WTC11 (cell line): ENCODE measurements at regions not wholly inside any gene's neighbourhood (a gene's known extent, or its start where the extent isn't known, plus 50 kb on each side); places are given as distances from the start of the nearest gene placed in this dataset.

Experiments
- ATAC-seq: fragments of 200-7000 bp; cut with Tn5 transposase; 2 replicates; pipeline ENCODE4 v1.10.0; 2021; ENCODE audit warnings: mild to moderate bottlenecking, moderate library complexity
- CTCF ChIA-PET: fragments of 300-600 bp; sonication (Branson Sonifier 250); formaldehyde crosslinking; loops from one replicate; lab custom pipeline; 2021; ENCODE audit warnings: antibody characterized with exemption; lab: Charles Lee
- POLR2A ChIA-PET: fragments of 350-600 bp; sonication (Branson Sonifier 250); formaldehyde crosslinking; loops from one replicate; lab custom pipeline; 2021; ENCODE audit warnings: antibody characterized with exemption; lab: Charles Lee
- DNase-seq: peaks from one replicate; pipeline ENCODE4 v3.0.0; 2021; ENCODE audit warnings: low spot score
- H3K27ac Mint-ChIP-seq: 2 replicates; pipeline ENCODE4 v1.8.0; 2021; ENCODE audit warnings: mixed read lengths
- H3K27me3 Mint-ChIP-seq: 2 replicates; pipeline ENCODE4 v1.8.0; 2021; ENCODE audit warnings: low read depth, mild to moderate bottlenecking, moderate library complexity, mixed read lengths
- H3K36me3 Mint-ChIP-seq: 2 replicates; pipeline ENCODE4 v1.8.0; 2021; ENCODE audit warnings: mixed read lengths
- H3K4me1 Mint-ChIP-seq: 2 replicates; pipeline ENCODE4 v1.8.0; 2022; ENCODE audit warnings: mixed read lengths
- H3K4me3 Mint-ChIP-seq: 2 replicates; pipeline ENCODE4 v1.8.0; 2021; ENCODE audit warnings: mild to moderate bottlenecking, moderate library complexity, mixed read lengths
- H3K9me3 Mint-ChIP-seq: 2 replicates; pipeline ENCODE4 v1.8.0; 2021; ENCODE audit warnings: mixed read lengths
- ARID4B ChIP-seq: sonication (generic); formaldehyde crosslinking; IDR thresholded peaks from 2 replicates; pipeline ENCODE4 v1.8.0; 2023; ENCODE audit warnings: missing genetic modification reagents, mild to moderate bottlenecking, borderline replicate concordance
- CBFB ChIP-seq: sonication (generic); formaldehyde crosslinking; IDR thresholded peaks from 2 replicates; pipeline ENCODE4 v1.8.1; 2022; ENCODE audit warnings: mild to moderate bottlenecking, low read depth, missing genetic modification reagents
- ELF4 ChIP-seq: sonication (generic); formaldehyde crosslinking; IDR thresholded peaks from 2 replicates; pipeline ENCODE4 v1.8.1; 2022; ENCODE audit warnings: low read depth, mild to moderate bottlenecking, moderate library complexity, missing genetic modification reagents
- EMX1 ChIP-seq: fragments of 250-450 bp; sonication (Bioruptor Pico); IDR thresholded peaks from 2 replicates; pipeline ENCODE4 v1.8.0; 2021; ENCODE audit warnings: mild to moderate bottlenecking
- GABPB1 ChIP-seq: sonication (generic); formaldehyde crosslinking; IDR thresholded peaks from 2 replicates; pipeline ENCODE4 v1.8.1; 2023; ENCODE audit warnings: mild to moderate bottlenecking, missing genetic modification reagents
- JAZF1 ChIP-seq: fragments of 250-450 bp; sonication (Bioruptor Pico); IDR thresholded peaks from 2 replicates; pipeline ENCODE4 v1.9.0; 2021; ENCODE audit warnings: moderate library complexity, mild to moderate bottlenecking, inconsistent platforms
- JUN ChIP-seq: sonication (generic); formaldehyde crosslinking; IDR thresholded peaks from 2 replicates; pipeline ENCODE4 v1.8.0; 2023; ENCODE audit warnings: mild to moderate bottlenecking, missing genetic modification reagents
- KAT7 ChIP-seq: sonication (generic); formaldehyde crosslinking; IDR thresholded peaks from 2 replicates; pipeline ENCODE4 v1.8.1; 2023; ENCODE audit warnings: missing genetic modification reagents, mild to moderate bottlenecking, borderline replicate concordance
- MYBL2 ChIP-seq: sonication (generic); formaldehyde crosslinking; IDR thresholded peaks from 2 replicates; pipeline ENCODE4 v1.8.1; 2023; ENCODE audit warnings: mild to moderate bottlenecking, moderate library complexity, missing genetic modification reagents
- NFYB ChIP-seq: sonication (generic); formaldehyde crosslinking; conservative IDR thresholded peaks from 2 replicates; pipeline ENCODE4 v1.8.0; 2022; ENCODE audit warnings: low read depth, missing genetic modification reagents
- SP1 ChIP-seq: sonication (generic); formaldehyde crosslinking; conservative IDR thresholded peaks from 2 replicates; pipeline ENCODE4 v1.8.1; 2022; ENCODE audit warnings: missing genetic modification reagents
- ZNF138 ChIP-seq: sonication (generic); formaldehyde crosslinking; conservative IDR thresholded peaks from 2 replicates; pipeline ENCODE4 v1.8.1; 2022; ENCODE audit warnings: mild to moderate bottlenecking, moderate library complexity, missing genetic modification reagents
- ZNF219 ChIP-seq: sonication (generic); formaldehyde crosslinking; IDR thresholded peaks from 2 replicates; pipeline ENCODE4 v1.8.0; 2023; ENCODE audit warnings: missing genetic modification reagents, mild to moderate bottlenecking, borderline replicate concordance
- ZNF317 ChIP-seq: sonication (generic); formaldehyde crosslinking; IDR thresholded peaks from 2 replicates; pipeline ENCODE4 v1.8.1; 2023; ENCODE audit warnings: low read depth, mild to moderate bottlenecking, moderate library complexity, missing genetic modification reagents, borderline replicate concordance
- TF ChIP-seq, protein P1 (sequence below): sonication (generic); formaldehyde crosslinking; IDR thresholded peaks from 2 replicates; pipeline ENCODE4 v1.8.0; 2022; ENCODE audit warnings: missing genetic modification reagents
- TF ChIP-seq, protein P2 (sequence below): sonication (generic); formaldehyde crosslinking; IDR thresholded peaks from 2 replicates; pipeline ENCODE4 v1.8.1; 2022; ENCODE audit warnings: missing genetic modification reagents, borderline replicate concordance
- TF ChIP-seq, protein P3 (sequence below): sonication (generic); formaldehyde crosslinking; conservative IDR thresholded peaks from 2 replicates; pipeline ENCODE4 v1.8.1; 2023; ENCODE audit warnings: mild to moderate bottlenecking, low read depth, missing genetic modification reagents, moderate library complexity

GRCh38 chr7:16998481-16999051, 116.8 kb upstream of the AGR3 start:
- H3K9me3 Mint-ChIP-seq: peaks cover 30% of the 10 kb centered on the region
- no peak overlapping the region for H3K27ac Mint-ChIP-seq
- DNase-seq (no peak), ATAC-seq (no peak)
- H3K27me3 Mint-ChIP-seq: no peaks in the 10 kb centered on the region
- POLR2A ChIA-PET: no interaction called here
- peaks cover 7% of the 10 kb centered on the region for H3K36me3 Mint-ChIP-seq
- no peak overlapping the region for H3K4me3 Mint-ChIP-seq
- no peaks in the 10 kb centered on the region for H3K4me1 Mint-ChIP-seq
- TF ChIP-seq SP1 (CRISPR knock-in tag): no peak
- no peak for TF ChIP-seq EMX1
- no peak for TF ChIP-seq CBFB (CRISPR knock-in tag)
- TF ChIP-seq ELF4 (CRISPR knock-in tag): no peak
- TF ChIP-seq GABPB1: no peak
- TF ChIP-seq ARID4B (CRISPR knock-in tag): no peak
- TF ChIP-seq, protein P1, sequence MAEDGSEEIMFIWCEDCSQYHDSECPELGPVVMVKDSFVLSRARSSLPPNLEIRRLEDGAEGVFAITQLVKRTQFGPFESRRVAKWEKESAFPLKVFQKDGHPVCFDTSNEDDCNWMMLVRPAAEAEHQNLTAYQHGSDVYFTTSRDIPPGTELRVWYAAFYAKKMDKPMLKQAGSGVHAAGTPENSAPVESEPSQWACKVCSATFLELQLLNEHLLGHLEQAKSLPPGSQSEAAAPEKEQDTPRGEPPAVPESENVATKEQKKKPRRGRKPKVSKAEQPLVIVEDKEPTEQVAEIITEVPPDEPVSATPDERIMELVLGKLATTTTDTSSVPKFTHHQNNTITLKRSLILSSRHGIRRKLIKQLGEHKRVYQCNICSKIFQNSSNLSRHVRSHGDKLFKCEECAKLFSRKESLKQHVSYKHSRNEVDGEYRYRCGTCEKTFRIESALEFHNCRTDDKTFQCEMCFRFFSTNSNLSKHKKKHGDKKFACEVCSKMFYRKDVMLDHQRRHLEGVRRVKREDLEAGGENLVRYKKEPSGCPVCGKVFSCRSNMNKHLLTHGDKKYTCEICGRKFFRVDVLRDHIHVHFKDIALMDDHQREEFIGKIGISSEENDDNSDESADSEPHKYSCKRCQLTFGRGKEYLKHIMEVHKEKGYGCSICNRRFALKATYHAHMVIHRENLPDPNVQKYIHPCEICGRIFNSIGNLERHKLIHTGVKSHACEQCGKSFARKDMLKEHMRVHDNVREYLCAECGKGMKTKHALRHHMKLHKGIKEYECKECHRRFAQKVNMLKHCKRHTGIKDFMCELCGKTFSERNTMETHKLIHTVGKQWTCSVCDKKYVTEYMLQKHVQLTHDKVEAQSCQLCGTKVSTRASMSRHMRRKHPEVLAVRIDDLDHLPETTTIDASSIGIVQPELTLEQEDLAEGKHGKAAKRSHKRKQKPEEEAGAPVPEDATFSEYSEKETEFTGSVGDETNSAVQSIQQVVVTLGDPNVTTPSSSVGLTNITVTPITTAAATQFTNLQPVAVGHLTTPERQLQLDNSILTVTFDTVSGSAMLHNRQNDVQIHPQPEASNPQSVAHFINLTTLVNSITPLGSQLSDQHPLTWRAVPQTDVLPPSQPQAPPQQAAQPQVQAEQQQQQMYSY (CRISPR knock-in tag): no peak
- no peak for TF ChIP-seq KAT7 (CRISPR knock-in tag)
- no peak for TF ChIP-seq ZNF138 (CRISPR knock-in tag)
- TF ChIP-seq, protein P2, sequence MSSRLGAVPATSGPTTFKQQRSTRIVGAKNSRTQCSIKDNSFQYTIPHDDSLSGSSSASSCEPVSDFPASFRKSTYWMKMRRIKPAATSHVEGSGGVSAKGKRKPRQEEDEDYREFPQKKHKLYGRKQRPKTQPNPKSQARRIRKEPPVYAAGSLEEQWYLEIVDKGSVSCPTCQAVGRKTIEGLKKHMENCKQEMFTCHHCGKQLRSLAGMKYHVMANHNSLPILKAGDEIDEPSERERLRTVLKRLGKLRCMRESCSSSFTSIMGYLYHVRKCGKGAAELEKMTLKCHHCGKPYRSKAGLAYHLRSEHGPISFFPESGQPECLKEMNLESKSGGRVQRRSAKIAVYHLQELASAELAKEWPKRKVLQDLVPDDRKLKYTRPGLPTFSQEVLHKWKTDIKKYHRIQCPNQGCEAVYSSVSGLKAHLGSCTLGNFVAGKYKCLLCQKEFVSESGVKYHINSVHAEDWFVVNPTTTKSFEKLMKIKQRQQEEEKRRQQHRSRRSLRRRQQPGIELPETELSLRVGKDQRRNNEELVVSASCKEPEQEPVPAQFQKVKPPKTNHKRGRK (CRISPR knock-in tag): no peak
- TF ChIP-seq ZNF317: no peak
- no peak for TF ChIP-seq ZNF219 (CRISPR knock-in tag)
- no peak for TF ChIP-seq JAZF1 (CRISPR knock-in tag)
- no peak for TF ChIP-seq JUN (CRISPR knock-in tag)
- no peak for TF ChIP-seq NFYB (CRISPR knock-in tag)
- TF ChIP-seq, protein P3, sequence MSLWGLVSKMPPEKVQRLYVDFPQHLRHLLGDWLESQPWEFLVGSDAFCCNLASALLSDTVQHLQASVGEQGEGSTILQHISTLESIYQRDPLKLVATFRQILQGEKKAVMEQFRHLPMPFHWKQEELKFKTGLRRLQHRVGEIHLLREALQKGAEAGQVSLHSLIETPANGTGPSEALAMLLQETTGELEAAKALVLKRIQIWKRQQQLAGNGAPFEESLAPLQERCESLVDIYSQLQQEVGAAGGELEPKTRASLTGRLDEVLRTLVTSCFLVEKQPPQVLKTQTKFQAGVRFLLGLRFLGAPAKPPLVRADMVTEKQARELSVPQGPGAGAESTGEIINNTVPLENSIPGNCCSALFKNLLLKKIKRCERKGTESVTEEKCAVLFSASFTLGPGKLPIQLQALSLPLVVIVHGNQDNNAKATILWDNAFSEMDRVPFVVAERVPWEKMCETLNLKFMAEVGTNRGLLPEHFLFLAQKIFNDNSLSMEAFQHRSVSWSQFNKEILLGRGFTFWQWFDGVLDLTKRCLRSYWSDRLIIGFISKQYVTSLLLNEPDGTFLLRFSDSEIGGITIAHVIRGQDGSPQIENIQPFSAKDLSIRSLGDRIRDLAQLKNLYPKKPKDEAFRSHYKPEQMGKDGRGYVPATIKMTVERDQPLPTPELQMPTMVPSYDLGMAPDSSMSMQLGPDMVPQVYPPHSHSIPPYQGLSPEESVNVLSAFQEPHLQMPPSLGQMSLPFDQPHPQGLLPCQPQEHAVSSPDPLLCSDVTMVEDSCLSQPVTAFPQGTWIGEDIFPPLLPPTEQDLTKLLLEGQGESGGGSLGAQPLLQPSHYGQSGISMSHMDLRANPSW (CRISPR knock-in tag): no peak
- no peak for TF ChIP-seq MYBL2
- CTCF ChIA-PET: interaction anchor here (1.5 kb wide), 1 partner anchor 10 kb away, joined by 5 read pairs; no protein-coding TSS in a partner anchor
